ENCODE measurements at regions not wholly inside any gene's neighbourhood (a gene's known extent, or its start where the extent isn't known, plus 50 kb on each side); places are given as distances from the start of the nearest gene placed in this dataset.

DNA sequence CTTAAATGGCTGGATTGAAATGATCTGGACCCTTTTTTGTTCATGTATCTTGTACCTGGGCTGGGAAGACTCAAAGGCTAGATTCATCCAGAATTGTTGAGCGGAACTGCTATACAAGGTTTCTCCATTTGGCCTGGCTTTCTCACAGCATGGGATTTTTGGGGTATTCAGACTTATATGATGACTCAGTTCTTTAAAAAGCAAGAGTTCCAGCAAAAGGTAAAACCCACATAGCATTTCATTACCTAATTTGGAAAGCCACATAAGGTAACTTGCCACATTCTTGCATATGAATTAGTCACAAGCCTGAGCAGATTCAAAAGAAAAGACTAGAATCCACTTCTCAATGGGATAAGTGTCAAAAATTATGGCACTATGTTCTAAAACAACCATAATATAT, 137.4 kb downstream of the HGF start:
- Mint-ChIP-seq H3K4me3 (ENCODE audit: low read depth, unreplicated experiment) (no peak overlapping the region), H3K27me3 (ENCODE audit: unreplicated experiment) (no peaks in the 10 kb centered on the region), H3K9me3 (ENCODE audit: low read depth, unreplicated experiment) (no peaks in the 10 kb centered on the region), H3K4me1 (ENCODE audit: low read depth, unreplicated experiment) (no peaks in the 10 kb centered on the region), H3K36me3 (ENCODE audit: insufficient read depth, unreplicated experiment) (no peaks in the 10 kb centered on the region), H3K27ac (ENCODE audit: unreplicated experiment) (no peak overlapping the region)
- BruUV-seq (replicated peaks) = no TSS peak
- DNase-seq = no peak
- intact Hi-C loops (cut with micrococcal nuclease; ENCODE audit: unreplicated experiment) = no loop called here
- CTCF ChIA-PET = no interaction called here
- TF ChIP-seq, protein P1, sequence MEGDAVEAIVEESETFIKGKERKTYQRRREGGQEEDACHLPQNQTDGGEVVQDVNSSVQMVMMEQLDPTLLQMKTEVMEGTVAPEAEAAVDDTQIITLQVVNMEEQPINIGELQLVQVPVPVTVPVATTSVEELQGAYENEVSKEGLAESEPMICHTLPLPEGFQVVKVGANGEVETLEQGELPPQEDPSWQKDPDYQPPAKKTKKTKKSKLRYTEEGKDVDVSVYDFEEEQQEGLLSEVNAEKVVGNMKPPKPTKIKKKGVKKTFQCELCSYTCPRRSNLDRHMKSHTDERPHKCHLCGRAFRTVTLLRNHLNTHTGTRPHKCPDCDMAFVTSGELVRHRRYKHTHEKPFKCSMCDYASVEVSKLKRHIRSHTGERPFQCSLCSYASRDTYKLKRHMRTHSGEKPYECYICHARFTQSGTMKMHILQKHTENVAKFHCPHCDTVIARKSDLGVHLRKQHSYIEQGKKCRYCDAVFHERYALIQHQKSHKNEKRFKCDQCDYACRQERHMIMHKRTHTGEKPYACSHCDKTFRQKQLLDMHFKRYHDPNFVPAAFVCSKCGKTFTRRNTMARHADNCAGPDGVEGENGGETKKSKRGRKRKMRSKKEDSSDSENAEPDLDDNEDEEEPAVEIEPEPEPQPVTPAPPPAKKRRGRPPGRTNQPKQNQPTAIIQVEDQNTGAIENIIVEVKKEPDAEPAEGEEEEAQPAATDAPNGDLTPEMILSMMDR (IDR thresholded peaks at IDR 0.05; ENCODE audit: unreplicated experiment) = no peak

- BruUV-seq (replicated peaks) = no TSS peak
- Mint-ChIP-seq H3K9me3 (ENCODE audit: low read depth, unreplicated experiment) (no peaks in the 10 kb centered on the region), H3K4me1 (ENCODE audit: low read depth, unreplicated experiment) (no peaks in the 10 kb centered on the region), H3K27ac (ENCODE audit: unreplicated experiment) (no peak overlapping the region), H3K4me3 (ENCODE audit: low read depth, unreplicated experiment) (no peak overlapping the region), H3K36me3 (ENCODE audit: insufficient read depth, unreplicated experiment) (no peaks in the 10 kb centered on the region), H3K27me3 (ENCODE audit: unreplicated experiment) (no peaks in the 10 kb centered on the region)
- CTCF ChIA-PET = no interaction called here
- no peak for DNase-seq
- TF ChIP-seq, protein P1 (IDR thresholded peaks at IDR 0.05; ENCODE audit: unreplicated experiment) = no peak
- intact Hi-C loops (cut with micrococcal nuclease; ENCODE audit: unreplicated experiment) = no loop called here
Measured at GRCh38 chr7:81630600-81630999, 139.2 kb downstream of the HGF start.

GRCh38 chr7:81629702-81630101, 140.1 kb downstream of the HGF start:
- TF ChIP-seq, protein P1 (IDR thresholded peaks at IDR 0.05; ENCODE audit: unreplicated experiment) = no peak
- no peaks in the 10 kb centered on the region for H3K9me3 Mint-ChIP-seq (ENCODE audit: low read depth, unreplicated experiment)

DNA sequence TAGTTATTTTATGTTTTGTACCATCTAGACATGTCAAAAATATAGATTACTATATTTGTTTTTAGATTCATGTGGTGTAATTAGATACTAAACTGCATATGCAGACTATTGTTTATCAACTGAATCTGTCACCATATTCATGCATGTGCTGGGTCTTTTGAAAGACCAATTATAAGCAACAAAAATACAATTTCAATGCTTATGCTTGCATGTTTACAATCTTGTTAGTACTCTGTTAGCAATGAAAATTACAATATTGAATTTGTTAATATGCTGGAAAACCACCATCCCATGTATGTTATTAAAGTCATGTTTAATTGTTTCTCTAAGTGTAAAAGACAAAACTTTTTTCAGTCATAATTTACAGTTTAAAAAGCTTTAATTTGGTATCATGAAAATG, 140.9 kb downstream of the HGF start:
- intact Hi-C loops (cut with micrococcal nuclease; ENCODE audit: unreplicated experiment) = loop anchor here (10.0 kb wide), 1 partner anchor 124 kb away; no protein-coding TSS in a partner anchor
- no peak for DNase-seq
- TF ChIP-seq, protein P1 (IDR thresholded peaks at IDR 0.05; ENCODE audit: unreplicated experiment) = no peak
- no TSS peak for BruUV-seq (replicated peaks)
- no peak overlapping the region for H3K27ac Mint-ChIP-seq (ENCODE audit: unreplicated experiment)
- no peaks in the 10 kb centered on the region for H3K9me3 Mint-ChIP-seq (ENCODE audit: low read depth, unreplicated experiment)
- no peak overlapping the region for H3K4me3 Mint-ChIP-seq (ENCODE audit: low read depth, unreplicated experiment)
- peaks cover 11% of the 10 kb centered on the region for H3K4me1 Mint-ChIP-seq (ENCODE audit: low read depth, unreplicated experiment)
- no peaks in the 10 kb centered on the region for H3K36me3 Mint-ChIP-seq (ENCODE audit: insufficient read depth, unreplicated experiment)
- H3K27me3 Mint-ChIP-seq (ENCODE audit: unreplicated experiment) = no peaks in the 10 kb centered on the region
- CTCF ChIA-PET = no interaction called here

More at GRCh38 chr7:81629702-81630101, 140.1 kb downstream of the HGF start:
- Mint-ChIP-seq H3K27me3 (ENCODE audit: unreplicated experiment) (no peaks in the 10 kb centered on the region), H3K4me3 (ENCODE audit: low read depth, unreplicated experiment) (no peak overlapping the region), H3K27ac (ENCODE audit: unreplicated experiment) (no peak overlapping the region), H3K36me3 (ENCODE audit: insufficient read depth, unreplicated experiment) (no peaks in the 10 kb centered on the region), H3K4me1 (ENCODE audit: low read depth, unreplicated experiment) (peaks cover 3% of the 10 kb centered on the region)
- intact Hi-C loops (cut with micrococcal nuclease; ENCODE audit: unreplicated experiment) = loop anchor here (10.0 kb wide), 1 partner anchor 125 kb away; no protein-coding TSS in a partner anchor
- DNase-seq = no peak
- CTCF ChIA-PET = no interaction called here
- BruUV-seq (replicated peaks) = no TSS peak

All from Calu3 (cell line).